Testis (tissue), 2 donors: ENCODE measurements at regions not wholly inside any gene's neighbourhood (a gene's known extent, or its start where the extent isn't known, plus 50 kb on each side); places are given as distances from the start of the nearest gene placed in this dataset.

Source experiments
- DNase-seq: peaks from one replicate; pipeline ENCODE4 v3.0.0-alpha.2; 2019
- H3K27ac ChIP-seq, 2 donors: fragments of 200-600 bp; sonication (generic); one replicate each; pipeline ENCODE4 v1.5.1; 2019
- H3K27me3 ChIP-seq: fragments of 200-600 bp; sonication (generic); one replicate; pipeline ENCODE4 v1.5.1; 2019
- H3K36me3 ChIP-seq: fragments of 200-600 bp; sonication (generic); one replicate; pipeline ENCODE4 v1.5.1; 2017; ENCODE audit warnings: low read depth; ENCODE audit errors: missing control alignments
- H3K4me1 ChIP-seq: fragments of 200-600 bp; sonication (generic); one replicate; pipeline ENCODE4 v1.5.1; 2019
- H3K4me3 ChIP-seq, 2 donors: fragments of 200-600 bp; sonication (generic); one replicate each; pipeline ENCODE4 v1.5.1; 2017 to 2019
- H3K9me3 ChIP-seq: fragments of 200-600 bp; sonication (generic); one replicate; pipeline ENCODE4 v1.5.1; 2017
- POLR2A ChIP-seq: fragments of 450-650 bp; IDR thresholded peaks from one replicate; pipeline ENCODE4 v1.6.1; 2017; ENCODE audit warnings: antibody characterized with exemption, mild to moderate bottlenecking, moderate library complexity
- WGBS, 2 donors: methylation state at CpG; one replicate each; pipeline ENCODE4 v1.1.5; 2018; 5-methylcytosine and 5-hydroxymethylcytosine counted together
- intact Hi-C: fragments of 100-400 bp; cut with DNase I; formaldehyde crosslinking; loops from one replicate; pipeline ENCODE4 v1.15.1; 2023; ENCODE audit warnings: low total_unique reads
- TF ChIP-seq, protein P1 (sequence below), 3 experiments: fragments of 450-650 bp in 2 of 3; fragments of 200-600 bp in 1 of 3; sonication (generic) in 1 of 3; IDR thresholded peaks; one replicate each; pipeline ENCODE4 v1.5.1; 2016 to 2019; ENCODE audit warnings: antibody characterized with exemption in 3 of 3, mild to moderate bottlenecking in 2 of 3, moderate library complexity in 1 of 3

DNA sequence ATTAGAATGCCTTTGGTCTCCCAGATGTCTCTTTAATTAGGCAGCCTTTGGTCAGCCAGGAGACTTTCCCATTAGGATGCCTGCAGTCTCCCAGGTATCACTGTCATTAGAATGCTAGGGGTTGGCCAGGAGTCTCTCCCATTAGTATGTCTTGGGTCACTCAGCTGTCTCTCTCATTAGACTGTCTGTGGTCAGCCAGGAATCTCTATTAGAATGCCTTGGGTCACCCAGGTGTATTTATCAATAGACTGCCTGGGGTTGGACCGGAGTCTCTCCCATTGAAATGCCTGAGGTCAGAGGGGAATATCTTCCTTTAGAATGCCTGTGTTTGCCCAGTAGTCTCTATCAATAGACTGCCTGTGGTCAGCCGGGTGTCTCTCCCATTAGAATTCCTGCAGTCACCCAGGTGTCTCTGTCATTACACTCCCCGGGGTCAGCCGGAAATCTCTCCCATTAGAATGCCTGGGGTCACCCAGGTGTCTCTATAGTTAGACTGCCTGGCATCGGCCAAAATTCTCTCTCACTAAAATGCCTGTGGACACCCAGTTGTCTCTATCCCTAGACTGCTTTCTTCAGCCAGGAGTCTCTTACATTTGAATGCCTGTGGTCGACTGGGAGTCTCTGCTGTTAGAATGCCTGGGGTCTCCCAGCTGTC lies 1460.3 kb downstream of the UQCRFS1 start:
- Histone ChIP-seq H3K4me3 (no peak overlapping the region), H3K9me3 (no peaks in the 10 kb centered on the region), H3K36me3 (no peaks in the 10 kb centered on the region), H3K27ac (no peak overlapping the region), H3K27me3 (no peaks in the 10 kb centered on the region), H3K4me1 (no peaks in the 10 kb centered on the region)
- TF ChIP-seq, protein P1, sequence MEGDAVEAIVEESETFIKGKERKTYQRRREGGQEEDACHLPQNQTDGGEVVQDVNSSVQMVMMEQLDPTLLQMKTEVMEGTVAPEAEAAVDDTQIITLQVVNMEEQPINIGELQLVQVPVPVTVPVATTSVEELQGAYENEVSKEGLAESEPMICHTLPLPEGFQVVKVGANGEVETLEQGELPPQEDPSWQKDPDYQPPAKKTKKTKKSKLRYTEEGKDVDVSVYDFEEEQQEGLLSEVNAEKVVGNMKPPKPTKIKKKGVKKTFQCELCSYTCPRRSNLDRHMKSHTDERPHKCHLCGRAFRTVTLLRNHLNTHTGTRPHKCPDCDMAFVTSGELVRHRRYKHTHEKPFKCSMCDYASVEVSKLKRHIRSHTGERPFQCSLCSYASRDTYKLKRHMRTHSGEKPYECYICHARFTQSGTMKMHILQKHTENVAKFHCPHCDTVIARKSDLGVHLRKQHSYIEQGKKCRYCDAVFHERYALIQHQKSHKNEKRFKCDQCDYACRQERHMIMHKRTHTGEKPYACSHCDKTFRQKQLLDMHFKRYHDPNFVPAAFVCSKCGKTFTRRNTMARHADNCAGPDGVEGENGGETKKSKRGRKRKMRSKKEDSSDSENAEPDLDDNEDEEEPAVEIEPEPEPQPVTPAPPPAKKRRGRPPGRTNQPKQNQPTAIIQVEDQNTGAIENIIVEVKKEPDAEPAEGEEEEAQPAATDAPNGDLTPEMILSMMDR (IDR thresholded peaks at IDR 0.05): no peak
- TF ChIP-seq POLR2A: no peak
- DNase-seq: no peak
- intact Hi-C loops: no loop called here
- WGBS, 2 donors: 62 to 86% methylated on average over 3 to 6 of the region's 6 CpGs

DNA sequence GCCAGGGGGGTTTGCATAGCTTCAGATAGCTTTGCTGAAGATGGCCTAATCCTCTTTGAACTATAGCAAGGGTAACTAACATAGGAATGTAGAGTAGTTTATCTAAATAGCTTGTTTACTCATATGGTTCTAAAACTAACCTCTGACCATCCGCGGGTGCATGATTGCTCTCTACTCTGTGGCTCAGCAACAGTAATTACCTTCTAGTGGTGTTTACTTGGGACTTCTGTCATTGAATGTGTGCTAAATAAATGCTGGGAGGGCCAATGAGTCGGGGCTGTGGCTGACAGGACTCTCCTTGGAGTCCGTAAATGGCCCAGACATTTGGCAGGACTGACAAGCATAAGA lies 1461.9 kb downstream of the UQCRFS1 start:
- H3K4me3 ChIP-seq: no peak overlapping the region
- H3K4me1 ChIP-seq: no peaks in the 10 kb centered on the region
- no peak overlapping the region for H3K27ac ChIP-seq
- intact Hi-C loops: no loop called here
- no peak for DNase-seq
- no peaks in the 10 kb centered on the region for H3K27me3 ChIP-seq
- WGBS, 2 donors: 58 to 60% methylated on average over 4 of the region's 4 CpGs
- no peak for TF ChIP-seq POLR2A
- TF ChIP-seq, protein P1 (IDR thresholded peaks at IDR 0.05): no peak
- no peaks in the 10 kb centered on the region for H3K36me3 ChIP-seq
- no peaks in the 10 kb centered on the region for H3K9me3 ChIP-seq

DNA sequence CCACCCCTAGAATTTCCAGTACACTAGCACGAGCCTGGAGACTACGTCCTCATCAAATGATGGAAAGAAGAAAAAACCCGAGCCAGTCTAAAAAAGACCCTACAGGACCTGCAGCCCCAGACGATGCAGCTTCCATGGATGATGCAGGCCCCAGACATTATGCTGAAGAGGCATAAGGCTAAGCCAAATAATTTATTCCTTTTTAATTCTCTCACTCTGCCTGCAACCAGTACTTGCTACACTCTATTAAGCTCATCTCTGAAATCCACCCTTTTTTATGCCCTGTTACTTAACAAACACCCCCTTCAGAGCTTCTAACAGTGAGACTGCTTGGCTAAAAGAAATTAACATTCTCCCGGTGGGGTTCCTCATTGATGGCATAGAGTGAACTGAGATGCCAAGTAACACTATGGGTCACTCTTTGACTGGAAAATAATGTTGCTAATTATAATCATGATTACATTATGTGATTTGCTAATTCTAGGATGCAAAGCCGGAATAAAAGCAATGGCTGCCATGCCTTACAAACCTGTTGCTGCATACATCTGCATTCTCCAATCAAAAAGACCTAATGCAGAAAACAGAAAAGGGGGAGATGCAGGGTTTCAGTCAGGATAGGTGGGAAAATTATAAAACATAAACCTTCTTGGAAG lies 1462.4 kb downstream of the UQCRFS1 start:
- no peak overlapping the region for H3K27ac ChIP-seq
- TF ChIP-seq, protein P1 (IDR thresholded peaks at IDR 0.05): no peak
- no peak for TF ChIP-seq POLR2A
- H3K9me3 ChIP-seq: no peaks in the 10 kb centered on the region
- no peaks in the 10 kb centered on the region for H3K4me1 ChIP-seq
- no peak for DNase-seq
- H3K4me3 ChIP-seq: no peak overlapping the region
- H3K36me3 ChIP-seq: no peaks in the 10 kb centered on the region
- intact Hi-C loops: no loop called here
- H3K27me3 ChIP-seq: no peaks in the 10 kb centered on the region
- 70 to 71% methylated on average over 6 of the region's 6 CpGs for WGBS, 2 donors

DNA sequence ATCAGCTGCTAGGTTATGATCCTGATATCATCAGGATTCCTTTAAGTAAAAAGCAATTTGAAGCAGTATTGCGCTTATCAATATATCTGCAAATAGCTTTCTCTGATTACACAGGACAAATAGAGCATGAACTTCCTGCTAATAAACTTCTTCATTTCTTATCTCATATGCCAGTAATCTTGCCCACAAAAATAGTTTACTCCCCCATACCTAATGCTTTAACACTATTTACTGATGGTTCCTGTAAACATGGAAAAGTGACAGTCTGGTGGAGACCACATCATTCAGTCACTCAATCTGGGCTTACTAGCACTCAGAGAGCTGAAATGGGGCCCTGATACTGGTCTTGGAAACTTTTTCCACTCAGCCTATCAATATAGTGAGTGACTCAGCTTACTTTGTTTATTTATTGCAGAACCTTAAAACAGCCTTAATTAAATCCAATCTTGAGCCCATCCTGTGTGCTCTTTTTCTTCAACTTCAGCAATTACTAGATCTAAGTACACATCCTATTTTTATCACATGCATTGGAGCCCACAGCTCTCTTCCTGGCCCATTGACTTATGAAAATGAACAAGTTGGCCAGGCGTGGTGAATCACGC lies 1464.3 kb downstream of the UQCRFS1 start:
- no peak overlapping the region for H3K4me3 ChIP-seq
- no peak for TF ChIP-seq POLR2A
- TF ChIP-seq, protein P1 (IDR thresholded peaks at IDR 0.05): no peak
- no peaks in the 10 kb centered on the region for H3K4me1 ChIP-seq
- intact Hi-C loops: no loop called here
- 78 to 90% methylated on average over 3 of the region's 3 CpGs for WGBS, 2 donors
- no peak for DNase-seq
- no peak overlapping the region for H3K27ac ChIP-seq
- H3K9me3 ChIP-seq: no peaks in the 10 kb centered on the region
- H3K36me3 ChIP-seq: no peaks in the 10 kb centered on the region
- no peaks in the 10 kb centered on the region for H3K27me3 ChIP-seq
